ENCODE measurements at regions not wholly inside any gene's neighbourhood (a gene's known extent, or its start where the extent isn't known, plus 50 kb on each side); places are given as distances from the start of the nearest gene placed in this dataset.

DNA sequence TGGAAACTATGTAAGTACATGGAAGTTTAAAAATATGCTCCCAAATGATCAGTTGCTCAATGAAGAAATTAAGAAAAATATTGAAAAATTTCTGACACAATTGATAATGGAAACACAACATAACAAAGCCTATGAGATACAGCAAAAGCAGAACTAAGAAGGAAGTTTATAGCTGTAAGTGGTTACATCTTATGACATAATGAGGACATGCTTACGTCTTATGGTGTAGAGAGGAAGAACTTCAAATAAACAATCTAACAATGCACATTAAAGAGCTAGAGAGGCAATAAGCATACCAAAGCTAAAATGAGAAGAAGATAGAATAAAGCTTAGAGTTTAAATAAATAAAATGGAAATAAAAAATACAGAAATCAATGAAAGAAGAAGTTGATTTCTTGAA is 50.0 kb upstream of the CEACAM21 start:
- Histone ChIP-seq H3K27me3 (ENCODE audit: control insufficient read depth, insufficient read depth, low read length, poor library complexity, severe bottlenecking) (peaks cover 57% of the 10 kb centered on the region), H3K4me1 (ENCODE audit: control insufficient read depth, insufficient read depth, low read length) (no peaks in the 10 kb centered on the region), H3K4me3 (ENCODE audit: low read length) (no peak overlapping the region), H3K27ac (ENCODE audit: low read depth, low read length) (no peak overlapping the region), H3K36me3 (ENCODE audit: control insufficient read depth, insufficient read depth, low read length) (no peaks in the 10 kb centered on the region), H3K9ac (ENCODE audit: extremely low read depth, low read length, poor library complexity, severe bottlenecking) (no peak overlapping the region), H3K9me3 (ENCODE audit: control insufficient read depth, low read length) (no peaks in the 10 kb centered on the region)
- no peak for DNase-seq
- no peaks in the 10 kb centered on the region for H3K9me3 Mint-ChIP-seq
- no peaks in the 10 kb centered on the region for H3K36me3 Mint-ChIP-seq (ENCODE audit: low read depth)
- TF ChIP-seq, protein P1, sequence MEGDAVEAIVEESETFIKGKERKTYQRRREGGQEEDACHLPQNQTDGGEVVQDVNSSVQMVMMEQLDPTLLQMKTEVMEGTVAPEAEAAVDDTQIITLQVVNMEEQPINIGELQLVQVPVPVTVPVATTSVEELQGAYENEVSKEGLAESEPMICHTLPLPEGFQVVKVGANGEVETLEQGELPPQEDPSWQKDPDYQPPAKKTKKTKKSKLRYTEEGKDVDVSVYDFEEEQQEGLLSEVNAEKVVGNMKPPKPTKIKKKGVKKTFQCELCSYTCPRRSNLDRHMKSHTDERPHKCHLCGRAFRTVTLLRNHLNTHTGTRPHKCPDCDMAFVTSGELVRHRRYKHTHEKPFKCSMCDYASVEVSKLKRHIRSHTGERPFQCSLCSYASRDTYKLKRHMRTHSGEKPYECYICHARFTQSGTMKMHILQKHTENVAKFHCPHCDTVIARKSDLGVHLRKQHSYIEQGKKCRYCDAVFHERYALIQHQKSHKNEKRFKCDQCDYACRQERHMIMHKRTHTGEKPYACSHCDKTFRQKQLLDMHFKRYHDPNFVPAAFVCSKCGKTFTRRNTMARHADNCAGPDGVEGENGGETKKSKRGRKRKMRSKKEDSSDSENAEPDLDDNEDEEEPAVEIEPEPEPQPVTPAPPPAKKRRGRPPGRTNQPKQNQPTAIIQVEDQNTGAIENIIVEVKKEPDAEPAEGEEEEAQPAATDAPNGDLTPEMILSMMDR (conservative IDR thresholded peaks at IDR 0.05), result no peak
- peaks cover 62% of the 10 kb centered on the region for H3K27me3 Mint-ChIP-seq (ENCODE audit: insufficient read depth)
- 86% methylated on average over 1 of the region's 1 CpG; no CpG with 5 or more reads in 1 of the 2 experiments for WGBS, 2 experiments (ENCODE audit: insufficient coverage in 1 of 2, insufficient read length in 1 of 2)
- no peak overlapping the region for H3K4me3 Mint-ChIP-seq
- H3K4me1 Mint-ChIP-seq, result no peaks in the 10 kb centered on the region
- H3K27ac Mint-ChIP-seq, result no peak overlapping the region

All from endodermal cell (in vitro differentiated cells).